HG03196 (cell line): ENCODE measurements at regions not wholly inside any gene's neighbourhood (a gene's known extent, or its start where the extent isn't known, plus 50 kb on each side); places are given as distances from the start of the nearest gene placed in this dataset.

Experiments
- ATAC-seq: cut with Tn5 transposase; IDR thresholded peaks from one replicate; pipeline ENCODE4 v1.9.1; 2021; ENCODE audit not compliant: unreplicated experiment

DNA sequence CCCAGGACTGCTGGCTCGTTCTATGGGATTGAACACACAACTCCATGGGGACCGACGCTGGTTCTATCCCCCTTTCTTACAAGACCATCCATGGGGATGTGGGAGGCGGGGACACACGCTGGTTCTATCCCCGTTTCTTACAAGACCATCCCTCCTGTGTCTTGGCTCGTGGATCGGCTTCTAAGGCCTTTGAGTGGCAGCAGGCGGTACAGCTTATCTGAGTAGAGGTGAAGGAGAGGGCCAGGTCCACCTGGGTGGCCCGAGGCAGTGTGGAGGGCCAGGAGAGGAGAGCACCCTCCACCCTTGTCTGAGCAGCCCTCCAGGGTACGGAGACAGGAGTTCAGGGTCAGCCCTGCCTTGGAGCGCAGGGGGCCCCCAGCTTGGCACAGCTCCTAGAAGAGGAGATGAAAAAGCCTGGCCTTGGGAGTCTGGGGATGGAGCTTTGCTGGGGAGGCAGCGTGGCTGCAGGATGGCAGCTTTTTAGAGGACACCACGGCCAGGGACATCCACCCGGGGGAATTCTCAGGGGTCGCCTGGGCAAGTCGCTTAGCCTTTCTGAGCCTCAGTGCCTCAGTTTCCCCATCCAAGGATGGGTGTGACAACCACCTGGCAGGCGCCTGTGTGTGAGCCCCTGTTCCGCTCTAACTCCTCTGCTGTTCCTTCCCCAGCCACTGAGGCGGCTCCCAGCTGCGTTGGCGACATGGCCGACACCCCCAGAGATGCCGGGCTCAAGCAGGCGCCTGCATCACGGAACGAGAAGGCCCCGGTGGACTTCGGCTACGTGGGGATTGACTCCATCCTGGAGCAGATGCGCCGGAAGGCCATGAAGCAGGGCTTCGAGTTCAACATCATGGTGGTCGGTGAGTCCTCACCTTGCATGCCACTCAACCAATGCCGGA lies 341.0 kb downstream of the SEC14L1 start:
- ATAC-seq = no peak

DNA sequence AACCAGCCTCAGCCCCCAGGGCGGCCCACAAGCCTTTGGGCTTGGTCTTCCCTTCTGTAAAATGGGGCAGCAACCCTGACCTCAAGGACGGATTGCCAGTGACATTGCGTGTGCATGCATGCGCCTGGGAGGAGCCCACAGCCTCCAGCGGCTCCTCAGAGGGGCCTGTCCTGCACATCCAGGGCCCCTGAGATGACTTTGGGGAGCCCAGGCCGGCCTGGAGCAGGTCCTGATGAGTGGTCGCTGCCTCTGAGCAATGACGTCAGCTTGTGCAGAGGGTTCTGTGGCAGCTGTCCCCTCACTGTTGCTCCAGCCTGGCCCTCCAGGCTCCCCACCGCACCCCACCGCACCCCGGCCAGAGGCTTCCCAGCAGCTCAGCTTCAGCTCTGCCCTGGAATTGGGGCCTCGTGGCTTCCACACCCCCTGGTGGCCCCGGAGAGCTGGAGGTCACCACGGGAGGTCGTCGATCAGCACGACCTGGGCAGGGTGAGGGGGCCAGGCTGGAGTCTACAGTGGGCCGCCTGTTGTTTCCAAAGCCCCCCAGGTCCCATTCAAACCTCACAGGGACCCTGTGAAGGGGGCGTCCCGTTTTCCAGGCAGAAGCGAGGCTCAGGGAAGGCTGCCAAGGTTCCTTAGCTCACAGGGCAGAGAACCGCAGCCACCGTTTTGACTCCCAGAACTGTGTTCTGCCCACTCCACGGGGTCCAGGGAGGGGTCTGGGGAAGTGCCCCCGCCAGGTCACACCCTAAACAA lies 341.8 kb downstream of the SEC14L1 start:
- ATAC-seq = no peak

DNA sequence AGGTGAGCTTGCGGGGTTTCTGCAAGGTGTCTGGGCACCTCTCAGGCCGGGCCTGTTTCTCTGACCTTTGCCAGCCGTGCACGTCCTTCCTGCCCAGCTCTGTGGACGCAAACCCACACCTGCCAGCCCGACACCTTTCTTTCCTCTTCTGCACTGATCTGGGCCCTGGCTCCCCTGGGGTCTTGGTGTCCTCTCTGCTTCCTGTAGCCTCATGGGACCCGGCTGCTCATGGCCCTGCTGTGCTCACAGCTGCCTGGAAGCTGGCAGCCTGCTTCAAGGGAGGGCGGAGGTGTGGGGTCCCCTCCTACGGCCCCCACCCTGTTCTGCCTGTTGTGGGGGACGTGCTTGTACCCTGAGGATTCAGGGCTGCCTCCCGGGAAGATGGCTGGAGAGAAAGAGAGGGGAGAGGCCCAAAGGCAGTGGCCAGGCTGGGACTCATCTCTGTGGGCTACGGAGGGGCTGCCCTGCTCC lies 342.4 kb downstream of the SEC14L1 start:
- ATAC-seq = no peak

DNA sequence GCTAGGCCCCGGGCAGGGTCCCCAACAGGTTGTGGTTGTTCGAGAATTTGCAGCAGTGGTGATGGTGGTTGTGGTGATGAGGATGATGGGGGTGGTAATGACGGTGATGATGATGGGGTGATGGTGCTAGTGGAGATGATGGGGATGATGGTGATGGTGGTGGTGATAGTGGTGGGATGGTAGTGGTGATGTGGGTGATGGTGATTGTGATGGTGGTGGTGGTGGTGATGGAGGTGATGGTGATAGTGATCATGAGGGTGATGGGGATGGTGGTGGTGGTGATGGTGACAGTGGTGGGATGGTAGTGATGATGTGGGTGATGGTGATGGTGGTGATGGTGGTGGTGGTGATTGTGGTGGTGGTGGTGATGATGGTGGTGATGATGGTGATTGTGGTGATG lies 343.3 kb downstream of the SEC14L1 start:
- no peak for ATAC-seq

DNA sequence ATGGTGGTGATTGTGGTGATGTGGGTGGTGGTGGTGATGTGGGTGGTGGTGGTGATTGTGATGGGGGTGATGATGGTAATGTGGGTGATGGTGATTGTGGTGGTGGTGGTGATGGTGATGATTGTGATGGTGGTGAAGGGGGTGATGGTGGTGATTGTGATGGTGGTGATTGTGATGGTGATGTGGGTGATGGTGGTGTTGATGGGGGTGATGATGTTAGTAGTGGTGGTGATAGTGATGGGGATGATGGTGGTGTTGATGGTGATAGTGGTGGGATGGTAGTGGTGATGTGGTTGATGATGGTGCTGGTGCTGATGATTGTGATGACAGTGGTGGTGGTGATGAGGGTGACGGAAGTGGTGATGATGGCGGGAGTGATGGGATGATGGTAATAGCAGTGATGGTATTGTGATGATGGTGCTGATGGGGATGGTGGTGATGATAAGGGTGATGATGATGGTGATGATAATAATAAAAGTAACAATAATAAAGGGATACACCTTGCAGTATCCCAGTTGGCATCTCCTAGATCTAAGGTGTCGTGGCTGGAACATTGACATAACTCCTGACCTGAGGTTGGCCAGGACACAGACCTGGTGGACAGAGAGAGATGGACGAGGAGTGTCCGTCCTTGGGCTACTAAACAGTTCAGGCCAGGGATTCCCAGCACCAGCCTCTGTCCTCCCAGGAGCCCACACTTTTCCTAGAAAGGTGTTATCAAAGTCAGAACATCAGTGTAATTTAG lies 344.5 kb downstream of the SEC14L1 start:
- no peak for ATAC-seq

DNA sequence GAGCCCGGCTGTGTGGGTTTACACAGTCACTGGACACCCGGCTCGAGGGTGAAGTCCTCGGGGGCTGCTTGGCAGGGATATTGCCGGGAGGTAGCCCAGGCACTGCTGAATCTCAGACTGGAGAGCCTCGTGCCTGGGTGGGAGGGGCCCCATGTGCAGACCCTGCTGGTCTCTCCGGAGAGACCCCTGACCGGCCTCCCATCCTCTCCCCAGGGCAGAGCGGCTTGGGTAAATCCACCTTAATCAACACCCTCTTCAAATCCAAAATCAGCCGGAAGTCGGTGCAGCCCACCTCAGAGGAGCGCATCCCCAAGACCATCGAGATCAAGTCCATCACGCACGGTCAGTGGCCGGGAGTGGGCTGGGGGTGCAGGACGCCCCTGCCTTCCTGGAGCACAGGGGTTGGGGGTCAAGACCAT lies 346.5 kb downstream of the SEC14L1 start:
- ATAC-seq = no peak

DNA sequence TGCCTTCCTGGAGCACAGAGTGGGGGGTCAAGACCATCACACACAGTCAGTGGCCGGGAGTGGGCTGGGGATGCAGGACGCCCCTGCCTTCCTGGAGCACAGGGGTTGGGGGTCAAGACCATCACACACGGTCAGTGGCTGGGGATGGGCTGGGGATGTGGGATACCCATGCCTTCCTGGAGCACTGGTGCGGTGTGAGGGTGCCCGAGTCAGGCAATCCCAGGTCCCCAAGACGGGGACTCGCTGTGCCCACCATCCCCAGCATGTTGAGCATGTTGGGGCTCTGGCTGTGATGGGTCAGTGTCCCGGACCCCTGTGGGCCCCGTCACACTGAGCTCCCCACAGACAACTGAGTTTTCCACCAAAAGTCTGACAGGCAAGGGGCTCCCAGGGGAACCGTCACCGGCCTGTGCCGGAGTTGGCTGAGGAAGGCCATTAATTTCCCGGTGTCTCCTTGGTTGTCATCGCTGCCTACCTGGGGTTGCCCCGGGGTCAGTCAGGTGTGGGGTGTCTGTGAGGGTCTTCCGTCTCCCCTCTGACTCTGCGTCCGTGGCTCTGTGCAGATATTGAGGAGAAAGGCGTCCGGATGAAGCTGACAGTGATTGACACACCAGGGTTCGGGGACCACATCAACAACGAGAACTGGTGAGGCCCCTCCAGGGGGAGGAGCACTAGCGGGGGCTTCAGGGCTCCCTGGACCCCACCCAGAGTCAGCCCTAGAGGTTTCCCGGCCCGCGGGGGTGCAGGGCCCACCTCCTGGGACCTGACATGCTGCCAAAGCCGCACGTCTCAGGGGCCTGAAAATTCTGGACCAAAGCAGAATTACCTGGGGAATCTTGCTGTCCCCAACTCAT lies 347.1 kb downstream of the SEC14L1 start:
- ATAC-seq = no peak

DNA sequence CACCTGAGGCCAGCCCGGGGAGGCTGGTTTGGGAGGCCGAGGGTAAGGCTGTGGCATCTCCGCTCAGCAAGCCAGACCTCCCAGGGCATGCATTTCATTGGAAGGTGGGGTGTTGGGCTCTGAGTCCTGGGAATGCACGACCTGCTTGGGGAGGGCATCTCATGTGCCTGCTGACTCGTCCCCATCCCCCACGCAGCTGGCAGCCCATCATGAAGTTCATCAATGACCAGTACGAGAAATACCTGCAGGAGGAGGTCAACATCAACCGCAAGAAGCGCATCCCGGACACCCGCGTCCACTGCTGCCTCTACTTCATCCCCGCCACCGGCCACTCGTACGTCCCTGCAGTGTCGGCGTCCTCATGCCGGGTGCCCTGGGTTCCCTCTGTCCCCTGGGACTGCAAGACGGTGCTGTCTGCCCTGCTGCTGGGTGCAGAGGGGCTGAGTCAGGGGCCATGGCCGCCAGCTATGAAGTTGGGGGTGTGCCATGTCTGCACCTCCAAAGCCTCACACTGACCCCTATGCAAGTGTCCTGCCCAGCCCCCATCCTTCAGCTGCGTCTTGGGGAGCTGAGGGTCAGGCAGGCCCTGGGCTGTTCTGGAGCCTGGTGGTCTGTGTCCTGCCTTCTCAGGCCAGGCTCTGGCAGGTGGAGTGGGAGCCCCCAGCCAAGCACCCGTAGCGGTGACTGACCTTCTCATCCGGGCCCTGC lies 347.9 kb downstream of the SEC14L1 start:
- no peak for ATAC-seq

DNA sequence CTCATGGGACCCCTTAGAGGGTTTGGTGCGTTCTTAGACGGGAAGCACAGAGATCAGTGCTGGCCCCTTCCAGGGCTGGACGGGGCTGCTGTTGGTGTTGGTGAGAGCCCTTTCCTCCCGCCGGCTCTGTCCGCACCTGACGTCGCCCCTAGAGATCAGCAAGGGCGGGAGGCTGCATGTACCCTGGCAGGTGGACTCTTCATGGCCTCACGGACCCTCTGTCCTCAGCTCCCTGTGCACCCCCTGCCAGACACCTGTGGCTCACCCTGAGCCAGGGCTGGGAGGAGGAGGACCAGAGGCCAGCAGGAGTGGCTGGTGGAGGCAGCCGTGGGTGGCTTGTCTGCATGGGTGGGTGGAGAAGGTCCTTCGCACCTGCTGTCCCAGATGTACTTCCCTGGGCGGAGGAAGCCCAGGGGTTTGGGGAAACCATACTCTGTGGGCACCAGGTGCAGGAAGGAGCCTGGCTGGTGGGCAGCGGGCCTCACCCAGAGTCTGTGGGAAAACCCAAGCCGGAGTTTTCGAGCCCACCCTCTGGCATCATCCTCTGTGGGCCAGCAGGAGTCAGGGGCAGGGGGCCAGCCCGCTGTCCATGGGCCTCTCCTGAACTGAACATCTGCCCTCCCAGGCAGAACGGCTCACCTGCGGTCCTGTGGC lies 348.6 kb downstream of the SEC14L1 start:
- no peak for ATAC-seq

DNA sequence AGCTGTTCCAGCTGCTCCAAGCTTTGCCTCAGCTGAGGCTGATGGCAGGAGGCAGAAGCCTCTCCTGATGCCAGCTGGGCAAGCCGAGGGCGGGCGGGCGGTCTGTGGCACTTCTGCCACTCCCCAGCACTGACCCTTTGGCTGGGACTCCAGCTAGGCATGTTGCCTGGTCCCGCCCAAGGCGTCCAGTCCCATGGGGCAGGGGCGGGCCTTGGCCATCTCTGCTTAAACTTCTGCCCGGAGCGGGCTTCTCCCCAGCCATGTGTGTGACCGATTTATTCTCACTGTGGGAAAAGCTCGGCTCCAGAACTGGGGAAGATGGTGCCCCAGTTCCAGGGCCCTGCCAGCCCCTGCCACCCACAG lies 349.1 kb downstream of the SEC14L1 start:
- no peak for ATAC-seq

DNA sequence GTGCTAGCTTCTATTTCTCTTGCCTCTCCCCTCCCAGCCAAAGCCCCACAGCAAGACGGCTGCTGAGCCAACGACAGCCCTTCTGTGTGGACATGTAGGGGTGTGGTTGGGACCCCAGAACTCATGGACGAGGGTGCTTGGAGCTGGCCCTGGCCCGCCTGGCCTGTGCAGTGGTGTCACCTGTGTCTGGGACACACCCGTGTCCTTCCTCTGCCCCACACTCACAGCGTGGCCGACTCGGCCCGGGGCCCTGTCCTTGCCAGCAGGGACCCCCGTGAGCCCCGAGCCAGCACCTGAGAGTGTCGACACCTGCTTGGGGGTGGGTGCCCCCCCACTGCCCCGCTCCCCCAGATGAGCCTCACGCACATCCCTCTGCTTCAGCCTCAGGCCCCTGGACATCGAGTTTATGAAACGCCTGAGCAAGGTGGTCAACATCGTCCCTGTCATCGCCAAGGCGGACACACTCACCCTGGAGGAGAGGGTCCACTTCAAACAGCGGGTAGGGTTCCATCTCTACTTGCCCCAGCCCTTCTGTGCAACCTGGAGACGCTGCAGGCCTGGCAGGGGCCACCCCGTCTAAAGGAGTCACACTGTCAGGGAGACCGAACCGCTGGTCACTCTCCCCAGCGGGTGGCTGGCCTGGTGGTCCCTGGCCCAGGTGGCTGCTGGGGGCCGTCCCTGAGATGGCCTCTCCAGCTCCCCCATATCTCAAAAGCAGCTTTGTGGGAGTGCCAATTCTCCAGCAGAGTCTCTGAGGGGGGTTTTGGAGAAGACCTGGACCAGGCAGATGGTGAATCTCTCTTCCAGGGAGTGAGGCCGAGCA lies 349.8 kb downstream of the SEC14L1 start:
- no peak for ATAC-seq

DNA sequence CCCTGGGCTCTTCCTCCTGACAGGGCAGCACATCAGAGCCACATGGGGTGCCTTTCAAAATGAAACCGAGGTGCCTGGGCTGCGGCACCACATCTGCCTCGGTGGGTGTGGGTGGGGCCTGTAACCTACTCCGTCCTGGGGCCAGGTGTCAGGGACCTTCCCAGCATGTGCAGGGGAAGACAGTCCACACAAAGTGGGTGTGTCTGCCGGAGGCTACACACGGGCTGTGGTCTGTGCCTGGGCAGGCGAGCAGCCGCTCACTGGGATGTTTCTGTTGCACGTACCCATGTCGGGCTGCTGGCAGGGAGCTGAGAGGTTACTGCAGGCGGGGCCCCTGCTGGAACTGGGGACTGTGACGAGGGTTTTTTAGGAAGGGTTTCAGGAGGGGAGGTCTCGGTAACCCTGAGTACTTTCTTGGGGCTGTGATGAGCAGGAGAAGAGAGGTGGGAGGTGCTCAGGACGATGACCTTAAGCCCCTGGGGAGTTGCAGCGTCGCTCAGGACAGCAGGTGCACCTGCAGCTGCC lies 351.2 kb downstream of the SEC14L1 start:
- ATAC-seq = no peak

DNA sequence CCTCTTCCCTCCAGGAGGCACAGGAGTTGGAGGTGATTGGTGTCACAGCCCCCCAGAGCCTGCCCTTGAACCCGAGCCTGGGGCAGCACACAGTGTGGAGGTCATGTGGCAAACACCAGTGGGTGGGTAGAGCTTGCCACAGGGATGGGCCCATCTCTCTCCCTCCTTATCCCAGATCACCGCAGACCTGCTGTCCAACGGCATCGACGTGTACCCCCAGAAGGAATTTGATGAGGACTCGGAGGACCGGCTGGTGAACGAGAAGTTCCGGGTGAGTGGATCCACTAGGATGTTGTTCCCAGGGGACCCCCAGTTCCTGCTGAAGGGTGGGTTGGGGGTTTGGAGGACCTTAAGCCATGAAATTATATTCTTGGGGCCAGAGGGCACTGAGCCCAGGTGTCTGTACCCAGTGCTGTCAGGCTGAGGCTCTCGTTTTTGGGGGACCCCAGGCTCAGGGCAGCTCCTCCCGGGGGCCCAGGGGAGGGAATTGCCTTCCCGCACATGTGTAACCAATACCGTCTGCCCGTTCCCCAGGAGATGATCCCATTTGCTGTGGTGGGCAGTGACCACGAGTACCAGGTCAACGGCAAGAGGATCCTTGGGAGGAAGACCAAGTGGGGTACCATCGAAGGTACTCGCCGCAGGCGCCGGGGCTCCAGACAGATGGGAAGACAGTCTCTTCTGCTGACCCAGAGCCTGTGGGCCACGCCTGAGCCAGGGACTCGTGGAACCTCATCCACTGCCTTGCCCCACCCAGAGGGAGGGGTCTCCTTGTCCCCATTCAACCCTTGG lies 351.9 kb downstream of the SEC14L1 start:
- ATAC-seq = no peak

DNA sequence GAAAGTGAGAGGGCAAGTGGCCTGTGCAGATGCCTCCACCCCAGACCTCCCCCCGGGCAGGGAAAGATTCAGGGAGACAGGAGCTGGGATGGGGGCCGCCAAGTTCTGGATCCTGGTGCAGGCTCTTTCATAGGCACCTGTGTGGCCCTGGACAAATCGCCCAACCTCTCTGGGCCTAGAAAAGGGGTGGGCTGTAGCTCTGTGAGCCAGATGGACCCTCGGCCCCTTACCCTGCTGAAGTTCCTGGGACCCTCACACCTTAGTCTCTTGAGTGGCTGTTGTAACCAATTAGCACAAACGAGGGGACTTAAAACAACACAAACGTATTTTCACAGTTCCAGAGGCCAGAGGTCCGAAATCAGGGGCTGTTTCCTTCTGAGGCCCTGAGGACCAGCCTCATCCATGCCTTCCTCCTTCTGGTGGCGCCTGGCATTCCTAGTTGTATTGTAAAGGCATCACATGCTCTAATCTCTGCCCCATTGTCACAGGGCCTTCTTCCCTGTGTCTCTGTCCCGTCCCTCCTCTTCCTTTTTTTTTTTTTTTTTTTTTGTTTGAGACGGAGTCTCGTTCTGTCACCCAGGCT lies 352.6 kb downstream of the SEC14L1 start:
- ATAC-seq = no peak

DNA sequence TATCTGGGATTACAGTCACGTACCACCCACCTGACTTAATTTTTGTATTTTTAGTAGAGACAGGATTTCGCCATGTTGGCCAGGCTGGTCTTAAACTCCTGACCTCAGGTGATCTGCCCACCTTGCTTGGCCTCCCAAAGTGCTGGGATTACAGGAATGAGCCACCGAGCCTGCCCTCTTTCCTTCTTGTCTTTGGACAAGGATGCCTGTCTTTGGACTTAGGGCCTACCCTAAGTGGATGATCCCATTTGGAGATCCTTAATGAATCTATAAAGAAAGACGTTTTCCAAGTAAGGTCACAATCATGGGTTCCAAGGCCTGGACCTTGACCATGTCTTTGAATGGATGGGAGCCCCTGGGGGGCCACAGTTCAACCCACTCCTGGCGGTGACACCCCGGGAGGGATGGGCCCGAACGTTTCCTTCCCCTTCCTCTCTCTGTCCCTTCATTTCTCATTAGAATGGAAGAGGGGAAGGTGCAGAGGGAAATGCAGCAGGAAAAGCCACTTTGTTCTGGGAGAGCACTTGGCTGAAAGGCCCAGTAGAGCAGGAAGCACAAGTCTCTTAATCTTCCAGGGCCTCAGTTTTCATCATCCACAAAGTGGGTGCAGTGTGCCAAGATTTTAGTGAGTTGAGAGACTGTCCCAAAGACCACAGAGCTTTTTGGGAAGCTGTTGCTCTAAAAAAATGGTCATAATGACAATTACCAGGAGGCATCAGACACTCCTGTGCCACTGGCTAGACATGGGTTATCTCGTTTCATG lies 353.3 kb downstream of the SEC14L1 start:
- no peak for ATAC-seq

DNA sequence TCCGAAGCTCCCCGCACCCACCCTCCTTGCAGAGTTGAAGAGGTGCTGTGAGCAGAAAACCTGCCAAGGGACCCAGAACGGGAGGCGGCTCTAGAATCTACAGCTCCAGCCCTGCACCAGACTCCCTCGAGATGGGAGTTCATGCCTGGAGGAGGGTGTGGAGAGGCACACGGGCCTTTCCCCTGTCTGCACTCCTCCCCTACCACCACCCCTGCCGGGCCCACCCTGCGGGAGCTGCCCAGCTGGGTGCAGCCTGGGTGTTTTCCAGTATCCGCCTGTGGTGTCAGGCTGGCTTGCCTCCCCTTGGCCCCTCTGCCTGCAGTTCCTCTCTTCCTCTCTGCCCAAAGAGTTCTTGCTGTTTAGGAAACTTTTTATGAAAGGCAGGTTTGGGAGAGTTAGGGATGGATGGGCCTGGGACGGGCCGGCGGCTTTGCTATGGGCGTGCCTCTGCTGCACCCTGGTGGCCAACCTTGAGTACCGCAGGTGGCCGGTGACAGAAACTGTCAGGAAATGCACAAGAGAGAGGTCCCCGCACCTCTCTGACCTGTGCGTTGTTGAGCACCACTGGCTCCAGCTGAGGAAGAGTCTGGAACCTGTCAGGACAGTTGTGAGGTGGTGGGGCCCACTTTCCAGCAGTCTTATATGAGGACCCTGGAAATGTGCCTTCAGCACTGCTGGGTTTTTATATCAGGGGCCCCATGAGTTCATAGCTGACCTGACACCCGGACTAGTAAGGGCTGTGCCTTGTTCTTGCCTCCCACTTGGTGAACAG lies 354.1 kb downstream of the SEC14L1 start:
- ATAC-seq = peak; percentile 45
